ENCODE measurements at regions not wholly inside any gene's neighbourhood (a gene's known extent, or its start where the extent isn't known, plus 50 kb on each side); places are given as distances from the start of the nearest gene placed in this dataset.

DNA sequence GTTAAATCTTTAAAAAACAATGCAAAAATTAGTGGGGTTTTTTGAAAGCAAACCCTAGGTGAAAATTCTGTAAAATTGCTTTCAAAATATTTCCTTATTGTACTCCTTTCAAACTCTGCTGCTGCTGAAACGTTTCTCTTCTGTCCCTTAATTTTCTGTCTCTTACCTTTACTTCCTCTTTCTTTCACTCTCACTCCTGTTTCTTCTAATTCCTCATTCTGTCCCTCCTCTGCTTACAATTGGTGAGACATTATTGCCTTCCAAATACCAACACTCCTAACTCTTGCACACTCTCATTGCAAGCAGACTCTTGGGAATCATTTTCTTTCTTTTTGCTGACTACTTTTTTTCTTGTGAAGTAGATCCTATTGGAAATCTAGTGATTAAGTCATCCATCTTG is 685.6 kb upstream of the SLITRK1 start:
- DNase-seq (ENCODE audit: low spot score), result no peak

DNA sequence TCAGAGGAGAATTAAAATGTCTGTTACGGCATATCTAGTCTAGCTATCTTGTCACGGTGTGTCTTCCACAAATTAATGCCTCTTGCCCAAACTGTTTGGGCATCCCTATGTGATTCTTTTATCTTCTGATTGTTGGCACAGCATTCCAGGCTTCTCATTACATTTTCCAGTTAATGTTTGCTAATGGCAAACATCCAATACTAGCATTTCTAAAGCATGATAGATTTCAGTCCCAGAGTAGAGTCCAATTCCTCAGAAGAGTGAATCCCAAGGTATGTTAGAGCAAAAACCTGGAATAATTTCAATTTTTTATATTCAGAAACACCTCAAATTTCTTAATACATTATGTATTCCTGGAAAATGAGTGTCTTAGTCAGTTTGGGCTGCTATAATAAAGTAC is 684.5 kb upstream of the SLITRK1 start:
- DNase-seq (ENCODE audit: low spot score), result no peak

DNA sequence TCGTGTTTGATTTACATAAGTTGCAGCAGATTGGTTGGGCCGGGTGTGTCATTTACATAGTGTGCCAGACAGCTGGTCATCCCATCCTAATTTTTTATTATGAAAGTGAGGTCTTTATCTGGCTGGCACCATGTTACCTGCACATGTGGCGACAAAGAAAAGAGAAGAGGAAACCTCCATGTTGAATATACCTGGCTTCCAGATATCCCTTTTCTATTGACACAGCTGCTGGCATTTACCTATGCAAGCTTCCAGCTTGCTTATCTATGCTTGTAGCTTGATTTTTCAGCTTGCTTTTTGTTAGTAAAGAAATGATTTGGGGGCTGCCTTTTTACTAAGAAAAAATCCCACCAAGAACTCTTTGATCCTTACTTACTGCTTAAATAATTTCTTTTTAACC is 681.3 kb upstream of the SLITRK1 start:
- DNase-seq (ENCODE audit: low spot score), result no peak

DNA sequence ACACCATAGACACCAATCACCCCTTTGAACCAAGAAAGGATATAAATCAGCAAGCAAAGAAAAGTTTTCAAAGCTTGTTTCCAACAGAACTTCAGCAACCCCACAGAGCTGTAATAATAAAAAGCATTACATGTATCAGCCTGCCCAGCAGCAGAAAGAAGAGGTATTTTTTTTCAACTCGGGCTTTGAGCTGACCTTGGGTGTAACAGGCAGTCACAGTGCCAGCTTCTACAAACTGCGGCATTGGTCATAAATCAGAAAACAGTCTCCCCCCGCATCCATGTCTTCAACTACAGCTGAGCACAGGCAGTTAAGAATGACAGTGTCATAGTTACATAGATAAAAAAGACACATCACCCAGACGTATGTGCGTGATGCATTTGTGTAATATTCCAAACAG is 671.0 kb upstream of the SLITRK1 start:
- no peak for DNase-seq (ENCODE audit: low spot score)

DNA sequence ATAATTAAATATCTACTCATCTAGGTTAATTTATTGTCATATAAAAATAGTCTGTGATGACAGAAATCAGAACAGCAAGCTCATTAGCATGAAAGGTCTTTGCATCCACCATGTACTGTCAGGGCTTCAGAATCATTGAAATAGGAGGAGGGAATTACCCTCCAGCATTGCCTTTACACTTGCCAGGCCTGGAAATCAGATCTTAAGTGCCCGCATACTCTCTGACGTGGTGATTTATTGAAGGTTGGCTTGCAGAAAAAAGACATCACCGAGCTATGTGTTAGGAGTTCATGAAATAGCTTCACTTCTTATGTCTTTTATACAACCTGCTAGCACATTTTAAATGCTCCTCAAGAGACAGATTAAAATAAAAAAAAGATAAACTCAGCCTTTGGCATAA is 661.7 kb upstream of the SLITRK1 start:
- no peak for DNase-seq (ENCODE audit: low spot score)

DNA sequence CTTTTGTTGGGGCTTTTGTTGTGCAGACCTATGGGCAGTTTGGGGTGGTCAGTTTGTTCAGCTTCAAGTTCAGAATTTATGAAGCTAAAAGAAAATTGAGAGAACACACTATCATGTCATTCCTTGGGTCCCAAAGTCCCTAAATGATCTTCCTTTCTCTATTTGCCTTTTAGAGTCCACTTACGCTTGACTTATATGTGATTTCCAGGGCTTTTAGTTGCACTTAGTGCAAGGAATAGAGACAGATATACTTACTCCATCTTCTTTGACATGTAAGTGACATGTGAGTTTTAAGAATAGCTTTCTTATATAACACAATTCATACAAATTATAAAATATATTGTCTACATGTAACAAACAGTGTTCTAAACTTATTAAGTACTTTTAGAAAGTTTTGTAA is 660.1 kb upstream of the SLITRK1 start:
- DNase-seq (ENCODE audit: low spot score), result no peak

DNA sequence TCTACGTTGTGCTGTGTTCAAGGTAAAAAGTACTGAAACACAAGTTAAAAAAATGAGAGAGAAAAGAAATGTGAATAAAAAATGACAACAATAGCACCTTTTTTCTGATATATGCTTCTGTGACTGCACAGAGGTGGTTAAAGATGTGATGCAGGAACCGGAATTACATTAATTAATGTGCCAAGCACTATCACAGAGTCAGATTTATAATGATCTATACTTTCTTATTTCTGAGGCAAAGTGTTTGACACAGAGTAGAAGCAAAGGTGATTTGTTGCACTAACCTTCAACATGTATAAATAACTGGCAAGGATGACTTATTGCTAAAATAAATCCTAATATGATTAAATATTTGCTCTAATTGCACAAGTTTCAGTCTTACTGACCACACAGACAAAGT is 654.6 kb upstream of the SLITRK1 start:
- no peak for DNase-seq (ENCODE audit: low spot score)

DNA sequence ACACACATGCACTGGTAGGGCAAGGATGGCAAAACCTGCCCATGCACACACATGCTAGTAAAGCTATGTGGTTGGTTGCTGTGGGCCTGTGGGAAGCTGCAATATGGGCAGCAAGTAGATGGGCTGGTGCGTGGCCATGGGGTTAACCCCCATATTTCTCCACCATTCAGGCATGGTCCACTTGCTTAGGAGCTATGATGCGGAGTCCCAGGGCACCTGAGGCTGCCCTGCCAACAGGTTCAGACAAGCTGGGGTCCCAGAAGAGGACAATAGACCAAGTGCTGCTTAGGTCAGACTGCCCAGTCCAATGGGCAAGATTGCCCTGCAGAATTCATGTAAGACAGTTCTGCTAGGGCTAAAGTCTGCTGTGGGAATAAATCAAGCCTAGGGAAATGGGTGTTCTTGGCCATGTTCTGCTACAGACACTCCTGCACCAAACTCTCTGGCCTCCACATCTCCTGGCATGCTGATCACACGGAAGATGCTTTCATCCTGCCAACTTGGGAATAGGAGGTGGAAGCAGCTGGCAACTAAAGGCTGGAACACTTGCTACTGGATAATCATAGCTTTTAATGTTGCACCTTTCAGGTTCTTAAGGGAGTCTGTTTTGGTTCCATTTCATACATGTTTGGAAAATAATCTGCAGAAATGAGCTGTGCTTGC is 646.3 kb upstream of the SLITRK1 start:
- no peak for DNase-seq (ENCODE audit: low spot score)

DNA sequence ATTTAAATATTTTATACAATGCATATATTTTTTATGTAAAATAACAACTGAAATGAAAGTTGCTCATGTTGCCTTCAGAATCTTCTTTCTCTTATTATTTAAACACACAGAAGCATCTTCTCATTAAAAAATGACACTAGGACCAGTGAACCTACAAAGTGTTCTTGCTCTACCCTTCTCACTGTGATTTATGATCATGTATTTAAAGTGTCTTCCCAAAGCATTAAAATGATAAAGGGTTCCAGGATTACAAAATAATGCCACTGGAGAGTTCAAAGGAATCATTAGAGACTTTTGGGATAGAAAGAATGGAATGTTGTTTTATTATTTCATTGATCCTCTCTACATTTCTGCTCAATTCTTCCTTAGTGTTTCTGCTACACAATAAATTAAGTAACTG is 643.6 kb upstream of the SLITRK1 start:
- no peak for DNase-seq (ENCODE audit: low spot score)

DNA sequence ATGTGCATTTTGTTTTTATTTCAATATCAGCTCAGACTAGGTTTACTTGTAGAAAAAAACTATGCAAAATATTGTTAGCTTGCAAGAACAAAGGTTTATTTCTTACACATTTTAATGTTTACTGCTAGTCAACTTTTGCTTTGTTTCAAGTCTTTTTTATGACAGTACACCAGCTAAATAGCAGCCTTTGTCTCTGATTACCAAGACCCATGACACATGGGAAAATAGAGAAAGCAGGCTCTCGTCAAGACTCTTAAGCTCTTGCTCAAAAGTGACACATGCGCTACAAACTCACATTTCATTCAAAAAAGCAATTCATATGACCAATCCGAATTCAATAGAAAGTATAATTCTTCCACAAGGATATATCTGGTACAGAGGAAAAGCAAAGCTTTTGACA is 642.3 kb upstream of the SLITRK1 start:
- DNase-seq (ENCODE audit: low spot score), result no peak

DNA sequence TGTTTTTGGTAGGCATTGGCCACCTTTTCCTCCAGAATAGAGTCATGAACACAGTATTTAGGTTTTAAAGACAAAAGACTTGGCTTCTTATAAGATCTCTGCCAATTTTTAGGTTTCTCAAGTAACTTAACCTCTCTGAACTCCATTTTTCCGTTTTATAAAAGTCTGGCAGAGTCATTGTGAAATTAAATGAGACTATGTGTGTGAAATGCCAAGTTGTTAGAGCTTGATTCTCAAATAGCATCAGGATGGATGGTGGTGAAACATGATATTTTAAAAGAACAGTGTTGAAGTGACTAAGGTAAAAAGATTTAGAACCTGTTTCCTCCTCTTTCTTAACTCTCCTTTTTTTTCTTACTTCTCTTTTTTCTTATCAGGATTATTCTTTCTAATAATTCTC is 617.7 kb upstream of the SLITRK1 start:
- no peak for DNase-seq (ENCODE audit: low spot score)

DNA sequence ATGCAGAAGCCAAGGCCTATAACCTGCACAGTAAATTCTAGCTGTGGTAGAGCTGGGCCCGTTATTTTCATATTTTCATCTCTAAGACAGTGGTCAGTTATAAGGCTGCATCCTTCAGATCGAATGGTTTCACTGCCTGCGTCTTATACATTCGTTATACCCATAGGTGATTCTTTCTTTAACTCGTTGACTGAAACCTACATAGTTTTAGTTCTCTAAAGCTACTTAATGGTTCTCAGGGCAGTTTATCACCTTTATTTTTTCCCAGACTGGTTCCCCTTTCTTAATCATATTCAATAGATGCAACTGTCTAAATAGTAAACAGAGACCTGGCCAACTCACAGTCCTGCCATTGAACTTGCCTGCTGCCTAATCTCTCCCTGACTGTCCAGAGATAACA is 615.3 kb upstream of the SLITRK1 start:
- no peak for DNase-seq (ENCODE audit: low spot score)

DNA sequence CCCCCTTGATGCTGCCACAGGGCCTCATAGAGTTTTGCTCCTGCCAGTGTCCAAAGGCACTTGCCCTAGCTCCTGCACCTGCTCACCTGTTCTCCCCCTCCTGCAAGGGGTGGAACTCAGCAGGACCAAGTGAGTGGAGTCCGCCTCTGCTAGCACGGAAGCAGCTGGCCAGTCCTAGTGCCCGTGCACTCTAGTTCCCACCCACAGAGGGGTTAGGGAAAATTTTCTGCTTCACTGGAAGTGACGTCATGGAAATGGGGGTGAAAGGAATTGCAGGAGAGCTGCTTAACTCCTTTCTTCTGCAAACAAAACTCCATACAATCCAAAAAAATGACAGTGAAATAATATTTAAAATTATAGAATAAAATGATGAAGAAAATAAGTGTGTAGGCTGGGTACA is 609.7 kb upstream of the SLITRK1 start:
- no peak for DNase-seq (ENCODE audit: low spot score)

DNA sequence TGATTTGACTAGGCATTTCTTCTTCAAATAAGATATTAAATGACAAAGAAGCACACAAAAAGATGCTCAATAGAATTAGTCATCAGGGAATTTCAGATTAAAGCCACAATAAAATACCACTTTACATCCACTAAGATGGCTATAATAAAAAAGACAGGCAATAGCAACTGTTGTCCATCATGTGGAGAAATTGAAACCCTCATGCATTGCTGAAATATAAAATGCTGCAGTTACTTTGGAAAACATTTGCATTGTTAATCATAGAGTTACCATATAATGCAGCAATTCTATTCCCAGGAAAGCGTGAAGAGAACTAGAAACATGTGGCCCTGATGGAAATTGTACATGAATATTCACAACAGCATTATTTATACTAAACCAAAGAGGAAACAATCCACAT is 605.5 kb upstream of the SLITRK1 start:
- DNase-seq (ENCODE audit: low spot score), result no peak

DNA sequence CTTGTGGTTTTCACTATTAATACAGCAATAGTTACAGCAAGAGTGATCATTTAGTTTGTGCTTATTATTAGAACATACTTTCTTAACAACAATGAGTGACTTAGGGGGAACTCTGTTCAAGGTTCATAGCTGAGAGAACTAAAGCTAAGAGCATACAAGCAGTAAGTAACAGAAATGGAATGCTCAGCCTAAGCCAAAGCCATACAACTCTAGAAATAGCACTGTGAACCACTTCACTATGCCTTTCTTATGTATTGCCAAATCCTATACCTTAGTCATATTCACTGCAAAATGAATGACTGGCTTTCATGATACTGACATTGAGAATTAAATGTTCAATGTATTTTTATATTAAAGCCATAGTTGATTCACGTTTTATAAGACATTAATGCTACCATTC is 599.7 kb upstream of the SLITRK1 start:
- DNase-seq (ENCODE audit: low spot score), result no peak

DNA sequence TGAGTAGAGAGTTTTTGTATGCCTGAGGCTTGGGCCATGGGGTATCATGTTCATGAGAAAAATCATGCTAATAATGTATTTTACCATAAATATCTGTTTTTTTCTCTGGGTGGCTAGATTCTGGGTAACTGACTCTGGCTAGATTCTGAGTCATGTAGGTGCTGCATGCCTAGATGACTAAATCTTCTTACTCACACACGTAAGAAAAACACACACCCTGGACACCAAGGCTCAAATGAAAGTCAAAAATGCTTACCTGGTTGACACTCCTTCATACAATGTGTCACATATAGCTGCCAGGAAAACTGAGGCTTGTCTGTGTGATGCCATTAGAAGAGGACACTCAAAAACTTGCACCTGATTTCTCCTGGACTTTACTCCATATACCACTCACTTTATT is 597.4 kb upstream of the SLITRK1 start:
- DNase-seq (ENCODE audit: low spot score), result no peak

DNA sequence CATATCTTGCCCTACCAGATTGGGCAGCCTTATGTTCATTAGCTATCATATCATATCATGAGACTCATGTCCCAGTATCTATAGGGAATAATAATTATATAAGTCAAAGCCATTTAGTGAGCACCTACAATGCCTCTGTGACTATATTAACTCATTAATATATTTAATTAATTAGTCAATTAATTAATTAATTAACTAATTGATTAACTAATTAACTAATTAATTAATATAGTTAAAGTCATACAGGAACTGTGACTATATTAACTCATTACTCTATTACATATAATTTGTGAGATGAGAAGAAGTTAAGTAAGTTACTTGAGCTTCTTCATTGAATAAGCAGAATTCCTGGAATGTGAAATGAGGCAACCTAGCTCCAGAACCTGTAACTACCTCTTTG is 588.3 kb upstream of the SLITRK1 start:
- DNase-seq (ENCODE audit: low spot score), result no peak

DNA sequence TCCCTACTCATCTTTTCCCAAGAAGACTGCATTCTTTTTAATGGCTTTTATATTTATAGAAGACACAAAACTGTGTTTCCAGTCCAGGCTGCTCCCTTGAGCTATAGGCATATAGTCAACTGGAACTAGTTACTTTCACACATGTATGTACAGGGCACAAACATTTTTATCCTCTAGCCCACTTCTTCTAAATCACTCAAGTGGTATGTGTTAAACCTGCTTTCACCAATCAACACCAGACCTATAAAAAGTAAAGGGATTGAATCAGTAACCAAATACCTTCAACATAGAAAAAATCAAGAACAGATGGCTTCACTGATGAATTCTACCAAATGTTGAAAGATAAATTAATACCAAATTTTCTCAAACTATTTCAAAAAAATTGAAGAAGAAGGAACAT is 584.2 kb upstream of the SLITRK1 start:
- no peak for DNase-seq (ENCODE audit: low spot score)

DNA sequence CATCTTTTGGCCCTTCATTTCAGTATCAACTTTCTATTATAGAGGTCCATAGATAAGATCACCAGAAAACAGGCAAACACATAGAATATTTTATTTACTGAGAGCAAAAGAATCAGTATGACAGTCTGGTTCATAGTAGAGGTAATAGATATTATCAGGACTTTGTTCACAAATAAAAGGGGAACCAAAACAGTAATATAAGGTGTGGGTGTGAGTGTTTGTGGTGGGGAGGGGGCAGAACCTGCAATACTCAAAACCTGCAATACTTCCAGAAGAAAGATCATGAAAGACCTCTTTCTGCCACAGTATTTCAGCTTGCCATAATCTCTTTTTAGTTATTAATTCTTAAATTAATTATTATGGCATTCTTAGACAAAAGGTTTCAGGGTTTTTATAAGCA is 578.7 kb upstream of the SLITRK1 start:
- DNase-seq (ENCODE audit: low spot score), result no peak

DNA sequence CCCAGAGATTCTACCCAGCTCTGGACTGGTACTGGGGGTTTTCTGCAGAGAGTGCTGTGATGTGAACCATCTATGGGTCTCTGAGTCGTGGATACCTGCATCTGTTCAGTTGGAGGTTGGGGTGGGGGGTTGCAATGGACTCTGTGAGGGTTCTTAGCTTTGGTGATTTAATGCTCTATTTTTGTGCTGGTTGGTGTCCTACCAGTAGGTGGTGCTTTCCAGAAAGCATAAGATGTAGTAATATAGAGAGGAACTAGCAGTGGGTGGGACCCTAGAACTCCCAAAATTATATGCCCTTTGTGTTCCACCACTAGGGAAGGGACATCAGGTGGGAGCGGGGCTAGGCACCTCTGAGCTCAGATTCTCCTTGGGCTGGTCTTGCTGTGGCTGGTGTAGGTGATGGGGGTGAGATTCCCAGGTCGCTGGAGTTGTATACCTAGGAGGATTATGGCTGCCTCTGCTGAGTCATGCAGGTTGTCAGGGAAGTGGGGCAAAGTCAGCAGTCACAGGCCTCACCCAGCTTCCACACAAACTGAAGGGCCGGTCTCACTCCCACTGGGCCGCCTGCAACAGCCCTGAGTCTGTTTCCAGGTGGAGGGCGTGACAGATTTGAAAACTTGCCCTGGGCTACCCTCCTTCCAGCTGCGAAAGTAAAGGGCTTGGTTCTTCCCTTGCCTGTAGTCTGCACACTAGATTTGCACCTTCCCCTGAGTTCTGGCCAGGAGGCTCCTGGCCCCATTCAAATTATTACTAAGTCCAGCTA is 573.0 kb upstream of the SLITRK1 start:
- no peak for DNase-seq (ENCODE audit: low spot score)

DNA sequence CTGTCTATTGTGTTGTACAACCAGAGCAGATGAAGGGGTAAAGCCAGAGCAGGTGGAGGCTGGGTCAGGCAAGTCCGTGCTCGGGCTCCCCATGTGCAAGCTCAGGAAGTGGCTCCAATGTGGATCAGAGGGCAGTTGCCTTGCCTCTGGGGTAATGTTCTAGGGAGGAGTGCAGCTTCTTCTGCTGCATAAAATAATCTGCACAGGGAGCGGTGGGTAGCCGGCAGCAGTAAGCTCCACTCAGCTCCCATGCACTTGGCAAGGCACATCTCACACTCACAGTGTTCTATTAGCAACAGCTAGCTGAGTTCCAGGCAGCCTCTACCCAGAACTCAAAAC is 565.3 kb upstream of the SLITRK1 start:
- DNase-seq (ENCODE audit: low spot score), result no peak

DNA sequence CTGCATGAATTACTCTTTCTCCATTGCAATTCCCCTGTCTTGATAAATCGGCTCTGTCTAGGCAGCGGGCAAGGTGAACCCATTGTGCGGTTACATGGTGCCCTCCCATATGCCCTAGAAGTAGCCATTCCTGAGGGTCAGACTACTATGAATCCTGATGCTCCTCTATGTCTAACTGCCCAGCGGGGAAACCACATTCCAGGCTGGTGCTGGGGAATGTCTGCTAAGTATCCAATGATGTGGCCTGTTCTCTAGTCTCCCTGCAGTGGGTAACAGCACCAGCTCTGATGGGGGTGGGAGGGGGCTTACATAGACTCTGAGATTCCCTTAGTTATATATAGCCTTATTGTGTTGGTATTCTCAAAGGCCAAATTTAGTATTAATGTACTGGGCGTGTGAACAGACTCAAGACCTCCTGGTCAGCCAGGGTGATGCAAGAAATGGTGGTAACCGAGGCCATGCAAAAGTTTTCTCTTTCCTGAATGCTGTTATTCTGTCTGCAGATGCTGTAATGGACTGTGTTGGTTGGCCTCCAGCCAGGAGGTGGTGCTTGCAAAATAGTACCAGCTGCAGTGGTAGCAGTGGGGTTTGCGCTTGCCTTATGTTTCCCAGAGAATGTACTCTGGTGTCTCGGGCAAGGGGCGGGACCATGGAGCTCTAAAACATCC is 564.8 kb upstream of the SLITRK1 start:
- no peak for DNase-seq (ENCODE audit: low spot score)

DNA sequence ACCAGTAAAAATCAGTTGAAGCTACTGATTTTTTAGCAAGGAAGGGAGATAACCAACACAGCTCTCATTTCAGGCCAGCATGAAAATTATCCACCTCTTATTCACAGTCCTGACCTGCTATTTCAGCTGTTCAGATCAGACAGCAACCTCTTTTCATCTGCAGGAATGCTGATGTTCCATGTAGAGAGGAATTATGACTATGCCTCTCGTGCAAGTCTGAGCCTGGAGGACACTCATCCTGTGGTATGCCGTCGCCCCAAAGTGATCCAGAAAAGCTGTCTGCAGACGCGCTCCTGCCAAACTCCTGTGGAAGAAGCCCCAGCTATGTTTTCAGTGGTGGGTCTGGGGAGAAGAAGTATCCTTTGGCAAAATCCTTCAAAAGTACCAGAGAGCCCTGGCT is 563.5 kb upstream of the SLITRK1 start:
- no peak for DNase-seq (ENCODE audit: low spot score)

DNA sequence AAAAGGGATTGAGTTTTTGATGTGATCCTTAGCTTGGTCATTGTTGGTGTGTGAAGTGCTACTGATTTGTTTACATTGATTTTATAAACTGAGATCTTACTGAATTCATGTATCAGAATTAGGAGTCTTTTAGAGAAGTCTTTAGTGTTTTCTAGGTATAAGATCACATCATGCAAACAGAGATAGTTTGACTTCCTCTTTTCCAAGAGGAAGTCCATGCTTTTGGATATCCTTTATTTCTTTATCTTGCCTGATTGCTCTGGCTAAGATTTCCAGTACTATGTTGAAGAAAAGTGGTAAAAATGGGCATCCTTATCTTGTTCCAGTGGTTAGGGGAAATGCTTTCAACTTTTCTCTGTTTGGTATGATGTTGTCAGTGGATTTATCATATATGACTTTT is 561.2 kb upstream of the SLITRK1 start:
- no peak for DNase-seq (ENCODE audit: low spot score)
